ENCODE measurements at regions not wholly inside any gene's neighbourhood (a gene's known extent, or its start where the extent isn't known, plus 50 kb on each side); places are given as distances from the start of the nearest gene placed in this dataset.
A peak's percentile ranks its signal among the peaks of the same experiment; 100 is the strongest.

DNA sequence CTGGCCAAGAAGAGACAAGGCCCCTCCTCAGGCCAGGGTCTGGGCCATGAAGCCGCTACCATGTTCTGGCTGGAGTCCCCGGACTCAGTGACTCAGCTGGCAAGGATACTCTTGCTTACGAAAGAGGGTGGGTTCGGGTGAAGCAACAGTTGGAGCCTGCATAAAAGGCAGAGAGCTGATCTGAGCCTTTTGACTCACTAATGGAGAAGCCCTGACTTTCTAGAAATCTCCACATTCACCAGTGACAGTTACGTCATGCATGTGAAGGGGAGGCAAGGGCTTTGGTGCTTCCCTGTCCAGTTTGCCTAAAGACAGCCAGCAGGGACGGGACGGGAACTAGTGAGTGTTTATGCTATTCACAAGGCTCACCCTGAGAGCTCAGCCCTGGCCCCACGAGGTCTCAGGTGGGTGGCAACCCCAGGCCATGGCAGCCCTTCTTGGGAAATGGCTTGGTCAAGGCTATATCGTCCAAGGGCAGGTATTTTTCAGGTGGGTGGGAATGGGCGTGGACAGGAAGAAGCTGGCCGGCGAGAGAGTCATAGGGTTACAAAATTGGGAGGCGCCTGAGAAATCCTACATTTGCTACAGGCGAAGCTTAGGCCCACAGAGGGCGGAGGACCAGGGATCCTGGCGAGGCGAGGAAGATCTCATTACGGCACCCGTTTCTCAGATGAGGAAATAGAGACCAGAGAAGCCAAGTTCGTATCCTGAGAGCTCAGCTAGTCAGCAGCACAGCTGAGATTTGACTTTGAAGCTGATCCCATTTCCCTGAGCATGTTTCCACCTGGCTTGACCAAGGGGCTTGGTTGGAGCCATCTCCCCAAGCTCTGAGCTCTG is 314.6 kb downstream of the BCL11B start:
- 67 to 78% (median 74%) methylated on average over 20 of the region's 20 CpGs for WGBS, 3 donors
- DNase-seq: no peak
- no peaks in the 10 kb centered on the region for H3K9me3 ChIP-seq (ENCODE audit: control insufficient read depth in 2 of 2, insufficient read depth in 1 of 2, low read depth in 1 of 2, low read length in 1 of 2)
- no peak for FAIRE-seq
- no peaks in the 10 kb centered on the region for H3K4me1 ChIP-seq (ENCODE audit: control insufficient read depth in 3 of 3, insufficient read depth in 2 of 3, low read depth in 1 of 3, low read length in 2 of 3)
- no peaks in the 10 kb centered on the region for H3K27me3 ChIP-seq (ENCODE audit: control insufficient read depth in 3 of 3, insufficient read depth in 3 of 3, low read length in 3 of 3)
- H3K27ac ChIP-seq (ENCODE audit: low read depth in 1 of 3, low read length in 2 of 3): peak overlapping the region in 1 of 3 donors; percentile 46
- no peak overlapping the region for H3K4me3 ChIP-seq (ENCODE audit: low read depth in 1 of 3, low read length in 3 of 3)
- H3K36me3 ChIP-seq (ENCODE audit: control insufficient read depth in 3 of 3, insufficient read depth in 2 of 3, low read depth in 1 of 3, low read length in 3 of 3): no peaks in the 10 kb centered on the region

DNA sequence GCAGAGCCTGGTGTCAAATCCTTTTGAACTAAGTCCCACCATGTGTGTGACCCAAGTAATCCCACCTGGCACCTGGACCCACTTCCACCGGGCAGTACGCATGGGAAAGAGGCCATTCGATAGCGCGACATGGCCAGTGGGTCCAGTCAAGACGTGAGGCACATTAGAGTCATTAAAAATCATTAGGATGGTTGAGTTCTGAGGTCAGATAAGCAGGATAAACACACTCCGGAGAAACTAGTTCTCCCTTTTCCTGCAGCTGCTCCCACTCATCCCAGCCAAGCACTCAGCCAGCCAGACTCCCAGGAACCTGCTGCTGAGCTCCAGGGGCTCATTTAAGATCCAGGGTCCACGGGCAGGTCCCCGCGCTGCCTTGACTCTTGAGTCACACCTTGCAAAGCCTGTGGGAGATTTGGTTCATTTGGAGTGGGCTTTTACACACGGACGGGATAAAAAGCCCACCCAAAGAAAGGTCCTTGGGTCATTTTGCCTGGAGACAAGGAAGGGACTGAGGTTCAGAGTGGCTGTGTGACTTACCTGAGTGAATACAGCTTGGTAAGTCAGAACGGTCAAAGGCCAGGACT is 313.9 kb downstream of the BCL11B start:
- WGBS, 3 donors: 21 to 42% (median 32%) methylated on average over 13 of the region's 13 CpGs
- Histone ChIP-seq H3K27me3 (ENCODE audit: control insufficient read depth in 3 of 3, insufficient read depth in 3 of 3, low read length in 3 of 3) (no peaks in the 10 kb centered on the region), H3K36me3 (ENCODE audit: control insufficient read depth in 3 of 3, insufficient read depth in 2 of 3, low read depth in 1 of 3, low read length in 3 of 3) (no peaks in the 10 kb centered on the region), H3K27ac (ENCODE audit: low read depth in 1 of 3, low read length in 2 of 3) (no peak overlapping the region), H3K9me3 (ENCODE audit: control insufficient read depth in 2 of 2, insufficient read depth in 1 of 2, low read depth in 1 of 2, low read length in 1 of 2) (no peaks in the 10 kb centered on the region), H3K4me1 (ENCODE audit: control insufficient read depth in 3 of 3, insufficient read depth in 2 of 3, low read depth in 1 of 3, low read length in 2 of 3) (no peaks in the 10 kb centered on the region), H3K4me3 (ENCODE audit: low read depth in 1 of 3, low read length in 3 of 3) (no peak overlapping the region)
- FAIRE-seq (no peak), DNase-seq (no peak)

DNA sequence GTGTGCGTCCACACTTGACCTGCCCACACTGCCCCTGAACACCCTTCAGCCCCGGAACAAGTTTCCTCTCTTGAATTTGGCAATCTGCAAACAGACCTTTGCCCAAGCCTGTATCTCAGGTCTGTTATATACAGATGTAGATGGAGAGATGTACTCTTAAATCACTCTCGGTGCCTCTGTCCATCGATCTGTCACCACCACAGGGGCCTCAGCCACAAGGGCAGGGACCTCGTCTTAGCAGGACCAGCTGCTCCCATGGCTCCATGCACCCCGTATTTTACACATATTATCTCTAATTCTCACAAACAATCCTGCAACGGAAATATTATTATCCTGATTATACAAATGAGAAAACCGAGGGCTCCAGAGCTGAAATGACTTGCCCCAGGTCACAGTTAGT is 313.4 kb downstream of the BCL11B start:
- WGBS, 3 donors: 17 to 57% (median 35%) methylated on average over 8 of the region's 8 CpGs
- no peak overlapping the region for H3K4me3 ChIP-seq (ENCODE audit: low read depth in 1 of 3, low read length in 3 of 3)
- H3K36me3 ChIP-seq (ENCODE audit: control insufficient read depth in 3 of 3, insufficient read depth in 2 of 3, low read depth in 1 of 3, low read length in 3 of 3): no peaks in the 10 kb centered on the region
- no peak overlapping the region for H3K27ac ChIP-seq (ENCODE audit: low read depth in 1 of 3, low read length in 2 of 3)
- no peaks in the 10 kb centered on the region for H3K4me1 ChIP-seq (ENCODE audit: control insufficient read depth in 3 of 3, insufficient read depth in 2 of 3, low read depth in 1 of 3, low read length in 2 of 3)
- DNase-seq: no peak
- H3K9me3 ChIP-seq (ENCODE audit: control insufficient read depth in 2 of 2, insufficient read depth in 1 of 2, low read depth in 1 of 2, low read length in 1 of 2): no peaks in the 10 kb centered on the region
- H3K27me3 ChIP-seq (ENCODE audit: control insufficient read depth in 3 of 3, insufficient read depth in 3 of 3, low read length in 3 of 3): no peaks in the 10 kb centered on the region
- no peak for FAIRE-seq

DNA sequence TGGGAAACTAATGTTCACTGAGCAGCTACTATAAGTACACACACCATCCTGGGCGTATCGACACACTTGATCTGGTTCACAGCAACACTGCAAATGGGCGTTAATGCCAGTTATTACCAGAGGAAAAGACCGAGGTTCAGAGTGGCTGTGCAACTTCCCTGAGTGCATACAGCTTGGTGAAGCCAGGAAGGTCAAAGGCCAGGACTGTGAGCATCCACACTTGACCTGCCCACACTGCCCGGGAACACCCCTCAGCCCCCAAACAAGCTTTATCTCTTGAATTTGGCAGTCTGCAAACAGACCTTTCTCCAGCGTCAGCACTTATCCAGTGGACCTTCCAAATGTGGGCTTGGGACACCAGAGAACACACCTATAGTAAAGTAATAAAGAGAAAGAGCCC is 312.6 kb downstream of the BCL11B start:
- no peaks in the 10 kb centered on the region for H3K4me1 ChIP-seq (ENCODE audit: control insufficient read depth in 3 of 3, insufficient read depth in 2 of 3, low read depth in 1 of 3, low read length in 2 of 3)
- no peak overlapping the region for H3K27ac ChIP-seq (ENCODE audit: low read depth in 1 of 3, low read length in 2 of 3)
- FAIRE-seq (no peak), DNase-seq (no peak)
- no peak overlapping the region for H3K4me3 ChIP-seq (ENCODE audit: low read depth in 1 of 3, low read length in 3 of 3)
- 44 to 69% (median 50%) methylated on average over 6 of the region's 6 CpGs for WGBS, 3 donors
- no peaks in the 10 kb centered on the region for H3K27me3 ChIP-seq (ENCODE audit: control insufficient read depth in 3 of 3, insufficient read depth in 3 of 3, low read length in 3 of 3)
- H3K9me3 ChIP-seq (ENCODE audit: control insufficient read depth in 2 of 2, insufficient read depth in 1 of 2, low read depth in 1 of 2, low read length in 1 of 2): no peaks in the 10 kb centered on the region
- no peaks in the 10 kb centered on the region for H3K36me3 ChIP-seq (ENCODE audit: control insufficient read depth in 3 of 3, insufficient read depth in 2 of 3, low read depth in 1 of 3, low read length in 3 of 3)

DNA sequence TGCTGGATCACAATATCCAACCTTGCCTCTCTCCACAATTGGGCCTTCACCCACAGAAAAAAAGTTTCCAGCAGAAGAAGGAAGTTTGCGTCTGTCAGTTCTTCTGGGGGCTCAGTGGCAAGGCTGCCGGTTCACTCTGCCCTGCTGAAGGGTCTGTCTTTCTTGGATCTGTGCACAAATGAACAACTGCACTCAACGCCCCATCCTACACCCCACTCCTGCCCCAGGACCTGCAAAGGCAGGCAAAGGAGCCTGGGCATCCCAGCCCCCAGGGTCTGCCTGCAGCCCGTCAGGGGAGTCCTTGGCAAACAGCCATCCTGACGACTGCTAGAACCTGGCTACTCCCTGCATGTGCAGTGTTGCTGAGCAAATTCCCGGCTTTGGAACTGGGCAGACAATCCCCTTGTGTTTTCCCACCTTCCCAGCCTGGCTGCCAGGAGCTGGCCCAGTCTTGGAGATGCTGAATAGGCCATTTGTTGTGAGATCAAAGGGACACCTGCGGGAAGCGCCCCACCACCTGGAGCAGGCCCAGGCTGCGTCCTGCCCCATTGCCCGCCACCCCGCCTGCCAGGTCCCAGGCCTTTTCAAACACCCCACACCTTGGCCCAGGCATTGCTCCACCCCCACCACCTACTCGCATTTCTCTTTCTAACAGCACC is 311.9 kb downstream of the BCL11B start:
- WGBS, 3 donors: 16 to 55% (median 43%) methylated on average over 12 of the region's 12 CpGs
- Histone ChIP-seq H3K4me1 (ENCODE audit: control insufficient read depth in 3 of 3, insufficient read depth in 2 of 3, low read depth in 1 of 3, low read length in 2 of 3) (no peaks in the 10 kb centered on the region), H3K36me3 (ENCODE audit: control insufficient read depth in 3 of 3, insufficient read depth in 2 of 3, low read depth in 1 of 3, low read length in 3 of 3) (no peaks in the 10 kb centered on the region), H3K9me3 (ENCODE audit: control insufficient read depth in 2 of 2, insufficient read depth in 1 of 2, low read depth in 1 of 2, low read length in 1 of 2) (no peaks in the 10 kb centered on the region), H3K4me3 (ENCODE audit: low read depth in 1 of 3, low read length in 3 of 3) (no peak overlapping the region), H3K27me3 (ENCODE audit: control insufficient read depth in 3 of 3, insufficient read depth in 3 of 3, low read length in 3 of 3) (no peaks in the 10 kb centered on the region), H3K27ac (ENCODE audit: low read depth in 1 of 3, low read length in 2 of 3) (peak overlapping the region in 1 of 3 donors; percentile 15)
- DNase-seq (peak in 1 of 2 donors; percentile 45), FAIRE-seq (no peak)

DNA sequence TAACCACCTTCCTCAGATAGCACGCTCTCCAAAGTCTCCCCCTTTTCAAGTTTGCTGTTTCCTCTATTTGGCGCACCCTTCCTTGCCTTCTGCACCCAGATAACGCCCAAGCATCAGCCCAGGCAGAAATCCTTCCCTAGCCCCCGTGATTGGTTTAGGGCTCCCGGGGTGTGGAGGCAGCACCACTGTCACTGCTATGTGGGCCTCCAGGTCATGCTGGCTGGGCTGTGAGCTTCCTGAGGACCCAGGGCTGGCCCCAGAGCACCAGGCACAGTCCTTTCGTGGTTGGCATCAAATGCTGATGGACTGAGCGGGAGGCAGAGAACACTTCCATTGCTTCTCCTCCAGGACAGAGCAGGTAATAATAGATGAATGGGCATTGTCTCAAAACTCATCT is 311.4 kb downstream of the BCL11B start:
- no peak for FAIRE-seq

DNA sequence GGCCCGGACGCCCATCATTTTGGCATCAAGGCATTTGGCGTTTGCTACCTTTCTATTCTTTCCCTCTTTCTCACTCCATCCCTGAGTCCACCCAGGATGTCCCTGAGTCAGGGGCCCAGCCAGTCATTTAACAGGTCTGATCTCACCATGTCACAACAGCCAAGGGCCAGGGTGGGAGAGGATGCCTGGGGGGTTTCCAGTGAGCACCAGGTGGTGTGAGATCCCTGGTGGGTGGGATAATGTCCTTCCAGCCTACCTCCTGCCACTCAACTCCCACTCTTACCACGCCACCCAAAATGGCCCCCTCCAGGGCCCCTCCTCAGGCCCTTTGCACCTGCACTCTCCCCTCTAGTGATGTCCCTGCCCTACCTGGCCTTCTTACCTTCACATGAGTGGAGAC is 310.8 kb downstream of the BCL11B start:
- Histone ChIP-seq H3K4me3 (ENCODE audit: low read depth in 1 of 3, low read length in 3 of 3) (no peak overlapping the region), H3K4me1 (ENCODE audit: control insufficient read depth in 3 of 3, insufficient read depth in 2 of 3, low read depth in 1 of 3, low read length in 2 of 3) (no peaks in the 10 kb centered on the region), H3K27me3 (ENCODE audit: control insufficient read depth in 3 of 3, insufficient read depth in 3 of 3, low read length in 3 of 3) (no peaks in the 10 kb centered on the region), H3K9me3 (ENCODE audit: control insufficient read depth in 2 of 2, insufficient read depth in 1 of 2, low read depth in 1 of 2, low read length in 1 of 2) (no peaks in the 10 kb centered on the region), H3K27ac (ENCODE audit: low read depth in 1 of 3, low read length in 2 of 3) (no peak overlapping the region), H3K36me3 (ENCODE audit: control insufficient read depth in 3 of 3, insufficient read depth in 2 of 3, low read depth in 1 of 3, low read length in 3 of 3) (no peaks in the 10 kb centered on the region)
- 89 to 95% (median 92%) methylated on average over 4 of the region's 4 CpGs for WGBS, 3 donors
- FAIRE-seq (no peak), DNase-seq (no peak)

More for the DNA sequence above, 311.4 kb downstream of the BCL11B start:
- Histone ChIP-seq H3K4me1 (ENCODE audit: control insufficient read depth in 3 of 3, insufficient read depth in 2 of 3, low read depth in 1 of 3, low read length in 2 of 3) (no peaks in the 10 kb centered on the region), H3K27ac (ENCODE audit: low read depth in 1 of 3, low read length in 2 of 3) (no peak overlapping the region), H3K36me3 (ENCODE audit: control insufficient read depth in 3 of 3, insufficient read depth in 2 of 3, low read depth in 1 of 3, low read length in 3 of 3) (no peaks in the 10 kb centered on the region), H3K27me3 (ENCODE audit: control insufficient read depth in 3 of 3, insufficient read depth in 3 of 3, low read length in 3 of 3) (no peaks in the 10 kb centered on the region), H3K4me3 (ENCODE audit: low read depth in 1 of 3, low read length in 3 of 3) (no peak overlapping the region), H3K9me3 (ENCODE audit: control insufficient read depth in 2 of 2, insufficient read depth in 1 of 2, low read depth in 1 of 2, low read length in 1 of 2) (no peaks in the 10 kb centered on the region)
- WGBS, 3 donors: 26 to 69% (median 43%) methylated on average over 7 of the region's 7 CpGs
- no peak for DNase-seq

DNA sequence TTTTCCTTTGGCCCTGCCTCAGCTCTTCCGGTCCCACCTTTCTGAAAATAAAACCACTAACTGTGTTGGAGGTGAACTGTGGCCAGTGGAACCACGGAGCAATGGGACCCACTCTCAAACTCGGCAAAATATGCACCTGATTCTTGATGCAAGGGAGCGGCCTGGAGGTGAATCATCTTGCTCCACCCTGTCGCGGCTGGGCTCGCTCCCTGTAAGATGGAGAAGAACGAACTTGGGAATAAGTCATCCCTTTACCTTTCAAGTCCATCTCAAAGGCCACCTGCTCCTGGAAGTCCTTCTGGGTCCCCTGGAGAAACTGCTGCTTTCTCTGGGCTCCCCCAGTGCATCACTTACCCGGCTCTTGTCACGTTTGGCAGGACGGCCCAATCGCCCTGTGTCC is 309.9 kb downstream of the BCL11B start:
- whole genome bisulfite sequencing, 3 donors: 82 to 83% (median 83%) methylated on average over 12 of the region's 12 CpGs
- no peak overlapping the region for H3K27ac ChIP-seq (ENCODE audit: low read depth in 1 of 3, low read length in 2 of 3)
- H3K36me3 ChIP-seq (ENCODE audit: control insufficient read depth in 3 of 3, insufficient read depth in 2 of 3, low read depth in 1 of 3, low read length in 3 of 3): no peaks in the 10 kb centered on the region
- H3K4me3 ChIP-seq (ENCODE audit: low read depth in 1 of 3, low read length in 3 of 3): no peak overlapping the region
- no peaks in the 10 kb centered on the region for H3K4me1 ChIP-seq (ENCODE audit: control insufficient read depth in 3 of 3, insufficient read depth in 2 of 3, low read depth in 1 of 3, low read length in 2 of 3)
- no peaks in the 10 kb centered on the region for H3K27me3 ChIP-seq (ENCODE audit: control insufficient read depth in 3 of 3, insufficient read depth in 3 of 3, low read length in 3 of 3)
- no peaks in the 10 kb centered on the region for H3K9me3 ChIP-seq (ENCODE audit: control insufficient read depth in 2 of 2, insufficient read depth in 1 of 2, low read depth in 1 of 2, low read length in 1 of 2)
- no peak for DNase-seq
- no peak for FAIRE-seq
